Small intestine (tissue), 7 donors: ENCODE measurements at regions not wholly inside any gene's neighbourhood (a gene's known extent, or its start where the extent isn't known, plus 50 kb on each side); places are given as distances from the start of the nearest gene placed in this dataset.
A peak's percentile ranks its signal among the peaks of the same experiment; 100 is the strongest.

Source experiments
- DNase-seq, 2 donors: peaks; one replicate each; pipeline versions ENCODE4 v3.0.0 to v3.0.0-alpha.2; 2013
- FAIRE-seq: peaks from 2 replicates; lab custom pipeline; 2012; peaks lifted over from hg19 to GRCh38; lab: Jason Lieb, UNC
- H3K27ac ChIP-seq, 3 donors: one replicate each; pipeline ENCODE4 v1.5.1; 2013; ENCODE audit warnings: low read length in 2 of 3, mild to moderate bottlenecking in 2 of 3, control low read depth in 1 of 3, inconsistent platforms in 1 of 3, low read depth in 1 of 3, moderate library complexity in 1 of 3
- H3K27me3 ChIP-seq, 3 donors: one replicate each; pipeline ENCODE4 v1.6.1; 2013; ENCODE audit warnings: low read length in 3 of 3, inconsistent platforms in 1 of 3; ENCODE audit not compliant: control insufficient read depth in 3 of 3, insufficient read depth in 3 of 3
- H3K36me3 ChIP-seq, 3 donors: one replicate each; pipeline ENCODE4 v1.6.1; 2013; ENCODE audit warnings: low read length in 3 of 3, inconsistent platforms in 1 of 3, low read depth in 1 of 3, mild to moderate bottlenecking in 1 of 3, moderate library complexity in 1 of 3; ENCODE audit not compliant: control insufficient read depth in 3 of 3, insufficient read depth in 2 of 3
- H3K4me1 ChIP-seq, 3 donors: one replicate each; pipeline ENCODE4 v1.6.1; 2013; ENCODE audit warnings: low read length in 2 of 3, inconsistent platforms in 1 of 3, low read depth in 1 of 3, mild to moderate bottlenecking in 1 of 3, moderate library complexity in 1 of 3; ENCODE audit not compliant: control insufficient read depth in 3 of 3, insufficient read depth in 2 of 3
- H3K4me3 ChIP-seq, 3 donors: one replicate each; pipeline ENCODE4 v1.5.1; 2013; ENCODE audit warnings: low read length in 3 of 3, control low read depth in 1 of 3, inconsistent platforms in 1 of 3, low read depth in 1 of 3, mild to moderate bottlenecking in 1 of 3, moderate library complexity in 1 of 3
- H3K9me3 ChIP-seq, 2 donors: one replicate each; pipeline ENCODE4 v1.6.1; 2013; ENCODE audit warnings: low read depth in 1 of 2, low read length in 1 of 2; ENCODE audit not compliant: control insufficient read depth in 2 of 2, insufficient read depth in 1 of 2
- WGBS, 3 donors: extraction: QIAGEN DNeasy Blood & Tissue Kit; methylation state at CpG; one replicate each; pipeline ENCODE4 v1.1.7; 2013; 5-methylcytosine and 5-hydroxymethylcytosine counted together
- donor health status: healthy with polysubstance abuse.
- donor health status: control.
- donor health status: control.
- donor health status: Bipolar disorder and iron deficiency.
- donor health status: healthy.

GRCh38 chr7:63521-64021 is 128.8 kb upstream of the FAM20C start:
- Histone ChIP-seq H3K36me3 (no peaks in the 10 kb centered on the region), H3K4me3 (no peak overlapping the region), H3K4me1 (peaks cover 0 to 3% (median 0%) of the 10 kb centered on the region in 3 donors), H3K27me3 (no peaks in the 10 kb centered on the region), H3K9me3 (no peaks in the 10 kb centered on the region), H3K27ac (no peak overlapping the region)
- WGBS, 3 donors, result 50 to 63% (median 59%) methylated on average over 11 of the region's 11 CpGs
- DNase-seq (no peak), FAIRE-seq (no peak)

GRCh38 chr7:64098-64915 is 128.1 kb upstream of the FAM20C start:
- 58 to 64% (median 64%) methylated on average over 6 of the region's 6 CpGs for WGBS, 3 donors
- DNase-seq, result peak; percentile 33 to 66

GRCh38 chr7:64916-65341 is 127.4 kb upstream of the FAM20C start:
- no peak for DNase-seq
- no peaks in the 10 kb centered on the region for H3K9me3 ChIP-seq
- H3K27ac ChIP-seq, result no peak overlapping the region
- FAIRE-seq, result no peak
- H3K4me3 ChIP-seq, result no peak overlapping the region
- H3K4me1 ChIP-seq, result peaks cover 0 to 3% (median 0%) of the 10 kb centered on the region in 3 donors
- H3K36me3 ChIP-seq, result no peaks in the 10 kb centered on the region
- no peaks in the 10 kb centered on the region for H3K27me3 ChIP-seq
- WGBS, 3 donors, result 84 to 86% (median 84%) methylated on average over 11 of the region's 11 CpGs

More at GRCh38 chr7:64098-64915, 128.1 kb upstream of the FAM20C start:
- no peaks in the 10 kb centered on the region for H3K9me3 ChIP-seq
- H3K4me3 ChIP-seq, result no peak overlapping the region
- H3K36me3 ChIP-seq, result no peaks in the 10 kb centered on the region
- H3K4me1 ChIP-seq, result peaks cover 0 to 3% (median 0%) of the 10 kb centered on the region in 3 donors
- FAIRE-seq, result no peak
- no peaks in the 10 kb centered on the region for H3K27me3 ChIP-seq
- H3K27ac ChIP-seq, result no peak overlapping the region

GRCh38 chr7:65554-65953 is 126.8 kb upstream of the FAM20C start:
- no peak for DNase-seq
- FAIRE-seq, result no peak
- Histone ChIP-seq H3K27ac (no peak overlapping the region), H3K27me3 (no peaks in the 10 kb centered on the region), H3K9me3 (no peaks in the 10 kb centered on the region), H3K4me1 (peaks cover 0 to 3% (median 0%) of the 10 kb centered on the region in 3 donors), H3K36me3 (no peaks in the 10 kb centered on the region), H3K4me3 (no peak overlapping the region)
- WGBS, 3 donors, result 78 to 86% (median 81%) methylated on average over 8 of the region's 8 CpGs

- no peak for FAIRE-seq
- Histone ChIP-seq H3K36me3 (no peaks in the 10 kb centered on the region), H3K9me3 (no peaks in the 10 kb centered on the region), H3K4me3 (no peak overlapping the region), H3K4me1 (peaks cover 0 to 3% (median 0%) of the 10 kb centered on the region in 3 donors), H3K27me3 (no peaks in the 10 kb centered on the region), H3K27ac (no peak overlapping the region)
- DNase-seq, result no peak
- WGBS, 3 donors, result 83 to 92% (median 89%) methylated on average over 12 of the region's 12 CpGs
These were observed 126.1 kb upstream of the FAM20C start for GRCh38 chr7:66296-66695.

GRCh38 chr7:66741-67140 is 125.6 kb upstream of the FAM20C start:
- WGBS, 3 donors, result 92 to 95% (median 94%) methylated on average over 12 of the region's 12 CpGs
- DNase-seq, result no peak
- no peak for FAIRE-seq

GRCh38 chr7:67661-68395 is 124.5 kb upstream of the FAM20C start:
- Histone ChIP-seq H3K4me1 (peaks cover 0 to 3% (median 0%) of the 10 kb centered on the region in 3 donors), H3K27ac (no peak overlapping the region), H3K27me3 (no peaks in the 10 kb centered on the region), H3K9me3 (no peaks in the 10 kb centered on the region), H3K4me3 (no peak overlapping the region), H3K36me3 (no peaks in the 10 kb centered on the region)
- DNase-seq (no peak), FAIRE-seq (no peak)
- 88 to 91% (median 89%) methylated on average over 11 of the region's 11 CpGs for WGBS, 3 donors

More at GRCh38 chr7:66741-67140, 125.6 kb upstream of the FAM20C start:
- Histone ChIP-seq H3K4me3 (no peak overlapping the region), H3K9me3 (no peaks in the 10 kb centered on the region), H3K4me1 (peaks cover 0 to 3% (median 0%) of the 10 kb centered on the region in 3 donors), H3K36me3 (no peaks in the 10 kb centered on the region), H3K27ac (no peak overlapping the region), H3K27me3 (no peaks in the 10 kb centered on the region)

GRCh38 chr7:68629-69028 is 123.7 kb upstream of the FAM20C start:
- Histone ChIP-seq H3K36me3 (no peaks in the 10 kb centered on the region), H3K4me3 (no peak overlapping the region), H3K9me3 (no peaks in the 10 kb centered on the region), H3K27ac (no peak overlapping the region), H3K4me1 (peaks cover 0 to 3% (median 0%) of the 10 kb centered on the region in 3 donors), H3K27me3 (no peaks in the 10 kb centered on the region)
- no peak for FAIRE-seq
- no peak for DNase-seq
- WGBS, 3 donors, result 83 to 90% (median 86%) methylated on average over 15 to 17 of the region's 17 CpGs
